BJ (cell line): ENCODE measurements at regions not wholly inside any gene's neighbourhood (a gene's known extent, or its start where the extent isn't known, plus 50 kb on each side); places are given as distances from the start of the nearest gene placed in this dataset.

Experiments
- CTCF ChIA-PET: fragments of 350-600 bp; formaldehyde crosslinking; extraction: SDS; loops from one replicate; lab custom pipeline; 2021; ENCODE audit warnings: antibody characterized with exemption, inconsistent platforms; lab: Yijun Ruan, JAX
- POLR2A ChIA-PET: fragments of 300-600 bp; sonication (Branson Sonifier 250); formaldehyde crosslinking; extraction: SDS; loops from one replicate; lab custom pipeline; 2021; ENCODE audit warnings: antibody characterized with exemption; lab: Charles Lee
- DNase-seq: peaks from one replicate; pipeline ENCODE4 v3.0.0-alpha.2; 2011; ENCODE audit warnings: low read depth
- H3K27me3 ChIP-seq: 2 replicates; pipeline ENCODE4 v1.6.0; 2011; ENCODE audit warnings: low read length; ENCODE audit not compliant: control insufficient read depth, insufficient read depth
- H3K36me3 ChIP-seq: 2 replicates; pipeline ENCODE4 v1.5.1; 2011; ENCODE audit warnings: low read length; ENCODE audit not compliant: control insufficient read depth, insufficient read depth
- H3K4me3 ChIP-seq: 2 replicates; pipeline ENCODE4 v1.5.1; 2011; ENCODE audit warnings: low read depth, mild to moderate bottlenecking, control low read depth, low read length
- CTCF ChIP-seq: IDR thresholded peaks from 2 replicates; pipeline ENCODE4 v1.5.1; 2011; ENCODE audit warnings: low read depth, mild to moderate bottlenecking, control low read depth, inconsistent platforms, low read length, moderate library complexity; ENCODE audit not compliant: insufficient read depth

- Histone ChIP-seq H3K27me3 (no peaks in the 10 kb centered on the region; the same call in 1 of the 2 replicates), H3K4me3 (no peak overlapping the region), H3K36me3 (no peaks in the 10 kb centered on the region)
- no peak for TF ChIP-seq CTCF
- DNase-seq, result no peak
- ChIA-PET CTCF (no interaction called here), POLR2A (no interaction called here)
These were observed 505.1 kb downstream of the INHBA start for GRCh38 chr7:41197769-41198168.

- TF ChIP-seq CTCF, result no peak
- Histone ChIP-seq H3K36me3 (no peaks in the 10 kb centered on the region), H3K4me3 (no peak overlapping the region), H3K27me3 (no peaks in the 10 kb centered on the region)
- POLR2A ChIA-PET, result no interaction called here
- DNase-seq, result no peak
- CTCF ChIA-PET, result no interaction called here
These were observed 509.1 kb downstream of the INHBA start for GRCh38 chr7:41193738-41194282.

- DNase-seq, result no peak
- TF ChIP-seq CTCF, result no peak
- no peaks in the 10 kb centered on the region for H3K36me3 ChIP-seq
- ChIA-PET CTCF (interaction anchor here (1.4 kb wide), 1 partner anchor 515 kb away, joined by 3 read pairs; no protein-coding TSS in a partner anchor), POLR2A (no interaction called here)
- H3K27me3 ChIP-seq, result no peaks in the 10 kb centered on the region
- H3K4me3 ChIP-seq, result no peak overlapping the region
These were observed 512.3 kb downstream of the INHBA start for GRCh38 chr7:41190581-41190980.

- ChIA-PET POLR2A (no interaction called here), CTCF (interaction anchor here (1.2 kb wide), 1 partner anchor 506 kb away, joined by 4 read pairs; no protein-coding TSS in a partner anchor)
- DNase-seq, result peak; percentile 58
- H3K27me3 ChIP-seq, result no peaks in the 10 kb centered on the region
- H3K4me3 ChIP-seq, result no peak overlapping the region
- TF ChIP-seq CTCF, result no peak
- no peaks in the 10 kb centered on the region for H3K36me3 ChIP-seq
These were observed 513.0 kb downstream of the INHBA start for GRCh38 chr7:41189866-41190265.

GRCh38 chr7:41188163-41189130 lies 514.4 kb downstream of the INHBA start:
- peak; percentile 81 for DNase-seq
- TF ChIP-seq CTCF, result no peak
- ChIA-PET POLR2A (interaction anchor here (0.6 kb wide), 1 partner anchor 96 kb away, joined by 3 read pairs; no protein-coding TSS in a partner anchor), CTCF (interaction anchor here (0.6 to 1.9 kb wide), 5 partner anchors 13 to 517 kb away, joined by 3 to 5 read pairs (median 4); no protein-coding TSS in a partner anchor)
- Histone ChIP-seq H3K27me3 (no peaks in the 10 kb centered on the region), H3K36me3 (no peaks in the 10 kb centered on the region), H3K4me3 (no peak overlapping the region)
